ENCODE measurements at regions not wholly inside any gene's neighbourhood (a gene's known extent, or its start where the extent isn't known, plus 50 kb on each side); places are given as distances from the start of the nearest gene placed in this dataset.
"Not testable (repeated sequence)": the region's sequence is repeated elsewhere in the genome, so short reads cannot be mapped to it uniquely, and the experiment has no call there.

- not testable (repeated sequence) for TF ChIP-seq CTCF, POLR2AphosphoS5, POLR2A (IDR thresholded peaks at IDR 0.05)
These were observed 304.7 kb upstream of the CDYL start for GRCh38 chr6:4471515-4471914.

Measured in breast epithelium (tissue), 3 donors.